ENCODE measurements at regions not wholly inside any gene's neighbourhood (a gene's known extent, or its start where the extent isn't known, plus 50 kb on each side); places are given as distances from the start of the nearest gene placed in this dataset.

DNA sequence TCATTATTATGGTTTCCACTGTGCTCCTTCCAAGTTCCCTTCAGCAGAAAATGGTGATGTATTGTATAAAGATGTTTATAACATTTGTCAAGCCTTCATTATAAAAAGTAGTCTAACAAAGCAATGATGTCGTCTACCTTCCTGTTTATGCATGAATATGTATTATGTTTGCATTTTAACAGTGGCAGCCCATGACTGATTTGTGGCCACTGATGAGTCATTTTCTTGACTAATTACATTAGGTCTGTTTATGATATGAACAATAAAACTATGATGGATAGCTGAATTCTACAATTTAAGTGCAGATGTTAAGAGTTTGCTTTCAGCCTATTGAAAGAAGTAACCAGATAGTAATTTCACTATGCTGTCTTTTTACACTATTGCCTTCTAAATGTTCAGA, 75.4 kb upstream of the ADAMTS19 start:
- no peak overlapping the region for H2AFZ ChIP-seq (ENCODE audit: insufficient read depth, low read depth, low read length, poor library complexity, severe bottlenecking)
- H3K9me3 ChIP-seq (ENCODE audit: control extremely low read depth in 1 of 3, control insufficient read depth in 2 of 3, insufficient read depth in 1 of 3, low read length in 2 of 3): peaks cover 0 to 2% (median 0%) of the 10 kb centered on the region in 3 donors
- H3K4me2 ChIP-seq (replicated peaks; ENCODE audit: low read depth, low read length, poor library complexity, severe bottlenecking): no peak overlapping the region
- WGBS (ENCODE audit: insufficient coverage): no CpG with 5 or more reads among the region's 1 CpG
- H3K4me1 Mint-ChIP-seq: no peaks in the 10 kb centered on the region
- ATAC-seq (ENCODE audit: low read depth) (no peak), DNase-seq (no peak)
- no peaks in the 10 kb centered on the region for H3K9me3 Mint-ChIP-seq (ENCODE audit: insufficient read depth)
- no peaks in the 10 kb centered on the region for H3K36me3 ChIP-seq (replicated peaks in 1 of 2; ENCODE audit: control extremely low read depth in 1 of 2, control insufficient read depth in 1 of 2, extremely low read depth in 1 of 2, insufficient read depth in 2 of 2, low read length in 1 of 2)
- no peaks in the 10 kb centered on the region for H3K79me2 ChIP-seq (ENCODE audit: control insufficient read depth, insufficient read depth, low read length)
- no peaks in the 10 kb centered on the region for H3K27me3 ChIP-seq (replicated peaks in 1 of 4; ENCODE audit: control extremely low read depth in 1 of 4, control insufficient read depth in 3 of 4, insufficient read depth in 4 of 4, low read length in 3 of 4)
- ChIA-PET POLR2A (no interaction called here), CTCF (no interaction called here)
- no peak overlapping the region for H3K9ac ChIP-seq (ENCODE audit: low read length)
- H4K20me1 ChIP-seq (ENCODE audit: control insufficient read depth, insufficient read depth, low read length, poor library complexity, severe bottlenecking): no peaks in the 10 kb centered on the region
- no peaks in the 10 kb centered on the region for H3K4me1 ChIP-seq (ENCODE audit: control insufficient read depth in 2 of 2, insufficient read depth in 2 of 2, low read length in 2 of 2)
- H3K27me3 Mint-ChIP-seq: no peaks in the 10 kb centered on the region
- H3K27ac Mint-ChIP-seq: no peak overlapping the region
- no peak overlapping the region for H3K27ac ChIP-seq (ENCODE audit: low read length in 2 of 2)
- intact Hi-C loops (cut with micrococcal nuclease): no loop called here
- H3K4me3 ChIP-seq (ENCODE audit: control extremely low read depth in 1 of 5, extremely low read depth in 1 of 5, insufficient read depth in 1 of 5, low read depth in 2 of 5, low read length in 4 of 5): no peak overlapping the region
- H3K4me3 Mint-ChIP-seq: no peak overlapping the region
- TF ChIP-seq, protein P1, sequence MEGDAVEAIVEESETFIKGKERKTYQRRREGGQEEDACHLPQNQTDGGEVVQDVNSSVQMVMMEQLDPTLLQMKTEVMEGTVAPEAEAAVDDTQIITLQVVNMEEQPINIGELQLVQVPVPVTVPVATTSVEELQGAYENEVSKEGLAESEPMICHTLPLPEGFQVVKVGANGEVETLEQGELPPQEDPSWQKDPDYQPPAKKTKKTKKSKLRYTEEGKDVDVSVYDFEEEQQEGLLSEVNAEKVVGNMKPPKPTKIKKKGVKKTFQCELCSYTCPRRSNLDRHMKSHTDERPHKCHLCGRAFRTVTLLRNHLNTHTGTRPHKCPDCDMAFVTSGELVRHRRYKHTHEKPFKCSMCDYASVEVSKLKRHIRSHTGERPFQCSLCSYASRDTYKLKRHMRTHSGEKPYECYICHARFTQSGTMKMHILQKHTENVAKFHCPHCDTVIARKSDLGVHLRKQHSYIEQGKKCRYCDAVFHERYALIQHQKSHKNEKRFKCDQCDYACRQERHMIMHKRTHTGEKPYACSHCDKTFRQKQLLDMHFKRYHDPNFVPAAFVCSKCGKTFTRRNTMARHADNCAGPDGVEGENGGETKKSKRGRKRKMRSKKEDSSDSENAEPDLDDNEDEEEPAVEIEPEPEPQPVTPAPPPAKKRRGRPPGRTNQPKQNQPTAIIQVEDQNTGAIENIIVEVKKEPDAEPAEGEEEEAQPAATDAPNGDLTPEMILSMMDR (IDR thresholded peaks at IDR 0.05): no peak
- TF ChIP-seq EZH2 (IDR thresholded peaks at IDR 0.05; ENCODE audit: borderline replicate concordance, insufficient read depth, low read depth, low read length, poor library complexity, severe bottlenecking): no peak

DNA sequence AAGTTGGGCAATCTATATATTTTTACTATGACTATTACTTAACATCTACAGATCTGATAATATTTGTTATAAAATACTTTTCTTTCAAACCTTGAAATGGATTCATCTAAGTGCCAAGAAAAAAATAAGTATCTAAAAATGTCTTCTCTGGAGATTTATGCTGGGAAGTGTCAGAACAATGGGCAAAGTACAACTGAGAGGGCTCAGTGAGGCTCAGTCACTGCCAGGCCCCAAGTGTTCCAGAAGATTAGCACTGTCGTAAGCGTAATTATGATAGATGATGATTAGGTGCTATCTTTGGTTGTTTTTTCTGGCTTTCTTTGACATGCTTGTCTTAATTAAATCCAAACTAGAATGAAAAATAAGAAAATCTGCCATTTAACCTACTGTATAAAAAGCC, 72.2 kb upstream of the ADAMTS19 start:
- DNase-seq: no peak
- no peaks in the 10 kb centered on the region for H3K79me2 ChIP-seq (ENCODE audit: control insufficient read depth, insufficient read depth, low read length)
- CTCF ChIA-PET: no interaction called here
- H3K4me2 ChIP-seq (replicated peaks; ENCODE audit: low read depth, low read length, poor library complexity, severe bottlenecking): no peak overlapping the region
- Mint-ChIP-seq H3K9me3 (ENCODE audit: insufficient read depth) (no peaks in the 10 kb centered on the region), H3K4me3 (no peak overlapping the region), H3K27me3 (no peaks in the 10 kb centered on the region), H3K4me1 (no peaks in the 10 kb centered on the region), H3K27ac (no peak overlapping the region)
- H3K27ac ChIP-seq (ENCODE audit: low read length in 2 of 2): no peak overlapping the region
- POLR2A ChIA-PET: no interaction called here
- WGBS (ENCODE audit: insufficient coverage): no CpG with 5 or more reads among the region's 2 CpGs
- H3K4me3 ChIP-seq (ENCODE audit: control extremely low read depth in 1 of 5, extremely low read depth in 1 of 5, insufficient read depth in 1 of 5, low read depth in 2 of 5, low read length in 4 of 5): no peak overlapping the region
- H4K20me1 ChIP-seq (ENCODE audit: control insufficient read depth, insufficient read depth, low read length, poor library complexity, severe bottlenecking): no peaks in the 10 kb centered on the region
- no peaks in the 10 kb centered on the region for H3K36me3 ChIP-seq (replicated peaks in 1 of 2; ENCODE audit: control extremely low read depth in 1 of 2, control insufficient read depth in 1 of 2, extremely low read depth in 1 of 2, insufficient read depth in 2 of 2, low read length in 1 of 2)
- intact Hi-C loops (cut with micrococcal nuclease): no loop called here
- TF ChIP-seq, protein P1 (IDR thresholded peaks at IDR 0.05): no peak
- TF ChIP-seq EZH2 (IDR thresholded peaks at IDR 0.05; ENCODE audit: borderline replicate concordance, insufficient read depth, low read depth, low read length, poor library complexity, severe bottlenecking): no peak
- no peaks in the 10 kb centered on the region for H3K27me3 ChIP-seq (replicated peaks in 1 of 4; ENCODE audit: control extremely low read depth in 1 of 4, control insufficient read depth in 3 of 4, insufficient read depth in 4 of 4, low read length in 3 of 4)
- no peak overlapping the region for H3K9ac ChIP-seq (ENCODE audit: low read length)
- H2AFZ ChIP-seq (ENCODE audit: insufficient read depth, low read depth, low read length, poor library complexity, severe bottlenecking): no peak overlapping the region
- peaks cover 0 to 2% (median 0%) of the 10 kb centered on the region in 3 donors for H3K9me3 ChIP-seq (ENCODE audit: control extremely low read depth in 1 of 3, control insufficient read depth in 2 of 3, insufficient read depth in 1 of 3, low read length in 2 of 3)
- ATAC-seq (ENCODE audit: low read depth): no peak
- H3K4me1 ChIP-seq (ENCODE audit: control insufficient read depth in 2 of 2, insufficient read depth in 2 of 2, low read length in 2 of 2): no peaks in the 10 kb centered on the region
